ENCODE measurements at regions not wholly inside any gene's neighbourhood (a gene's known extent, or its start where the extent isn't known, plus 50 kb on each side); places are given as distances from the start of the nearest gene placed in this dataset.

DNA sequence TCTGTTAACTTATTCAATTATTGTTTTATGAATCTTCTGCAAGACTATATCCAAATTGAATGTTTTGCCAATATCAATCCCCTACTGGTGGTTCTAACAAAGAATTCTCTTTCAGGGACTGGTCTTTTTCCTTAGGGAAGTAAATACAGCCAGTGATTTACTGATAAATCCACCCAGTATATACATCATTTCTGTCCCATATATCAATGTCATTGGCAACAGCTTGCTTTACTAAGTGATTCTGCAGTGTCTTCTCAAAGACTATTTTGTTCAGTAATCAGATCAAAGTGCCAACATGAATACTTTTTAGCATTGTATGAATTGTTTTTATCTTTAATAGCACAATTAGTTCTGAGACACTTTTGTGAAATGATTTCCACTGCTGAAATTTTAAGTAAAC lies 114.0 kb upstream of the OBI1 start:
- TF ChIP-seq EP300 (IDR thresholded peaks at IDR 0.05; ENCODE audit: borderline replicate concordance in 1 of 2, low read depth in 2 of 2, low read length in 2 of 2) (no peak), POLR2A (IDR thresholded peaks at IDR 0.05; ENCODE audit: control extremely low read depth in 1 of 2, low read depth in 2 of 2, low read length in 2 of 2) (no peak)

All from H1 (cell line).